AG04450 (cell line): ENCODE measurements at regions not wholly inside any gene's neighbourhood (a gene's known extent, or its start where the extent isn't known, plus 50 kb on each side); places are given as distances from the start of the nearest gene placed in this dataset.
"Not testable (repeated sequence)": the region's sequence is repeated elsewhere in the genome, so short reads cannot be mapped to it uniquely, and the experiment has no call there.

Source experiments
- CTCF ChIA-PET: fragments of 300-600, 350-600 bp; formaldehyde crosslinking; extraction: SDS; loops from one replicate; lab custom pipeline; 2022; ENCODE audit warnings: antibody characterized with exemption, inconsistent platforms; lab: Charles Lee
- POLR2A ChIA-PET: fragments of 350-600 bp; formaldehyde crosslinking; extraction: SDS; loops from one replicate; lab custom pipeline; 2021; ENCODE audit warnings: antibody characterized with exemption, inconsistent platforms; lab: Yijun Ruan, JAX
- DNase-seq: peaks from one replicate; pipeline ENCODE4 v3.0.0-alpha.2; 2011; ENCODE audit warnings: low read depth, low spot score
- H3K27ac ChIP-seq: one replicate; pipeline ENCODE4 v1.5.1; 2012; ENCODE audit warnings: low read depth, low read length, control low read depth
- H3K27me3 ChIP-seq: one replicate; pipeline ENCODE4 v1.6.0; 2012; ENCODE audit warnings: low read length; ENCODE audit not compliant: control insufficient read depth, insufficient read depth
- H3K4me3 ChIP-seq: 2 replicates; pipeline ENCODE4 v1.5.1; 2011; ENCODE audit warnings: mild to moderate bottlenecking, low read depth, low read length, control low read depth
- H3K9me3 ChIP-seq: 2 replicates; pipeline ENCODE4 v1.5.1; 2012; ENCODE audit warnings: low read length; ENCODE audit not compliant: control insufficient read depth, insufficient read depth

GRCh38 chr7:150119966-150120365 lies 203.2 kb upstream of the LRRC61 start:
- H3K27ac ChIP-seq, H3K4me3 ChIP-seq, POLR2A ChIA-PET, DNase-seq, H3K9me3 ChIP-seq, H3K27me3 ChIP-seq, CTCF ChIA-PET: not testable (repeated sequence)

GRCh38 chr7:150125831-150126230 lies 197.3 kb upstream of the LRRC61 start:
- H3K27ac ChIP-seq, H3K27me3 ChIP-seq, CTCF ChIA-PET, H3K9me3 ChIP-seq, POLR2A ChIA-PET, H3K4me3 ChIP-seq, DNase-seq: not testable (repeated sequence)

GRCh38 chr7:150134451-150134850 lies 188.7 kb upstream of the LRRC61 start:
- DNase-seq, H3K4me3 ChIP-seq, POLR2A ChIA-PET, H3K9me3 ChIP-seq, H3K27me3 ChIP-seq, CTCF ChIA-PET, H3K27ac ChIP-seq: not testable (repeated sequence)

GRCh38 chr7:150135620-150136190 lies 187.4 kb upstream of the LRRC61 start:
- H3K9me3 ChIP-seq, H3K4me3 ChIP-seq, POLR2A ChIA-PET, H3K27me3 ChIP-seq, H3K27ac ChIP-seq, DNase-seq, CTCF ChIA-PET: not testable (repeated sequence)

- CTCF ChIA-PET, POLR2A ChIA-PET, H3K27me3 ChIP-seq, DNase-seq, H3K4me3 ChIP-seq, H3K9me3 ChIP-seq, H3K27ac ChIP-seq: not testable (repeated sequence)
Observed at GRCh38 chr7:150139840-150140239, 183.3 kb upstream of the LRRC61 start.

GRCh38 chr7:150141525-150142345 lies 181.4 kb upstream of the LRRC61 start:
- CTCF ChIA-PET, H3K27ac ChIP-seq, H3K27me3 ChIP-seq, POLR2A ChIA-PET, DNase-seq, H3K4me3 ChIP-seq: not testable (repeated sequence)
- H3K9me3 ChIP-seq: peaks cover 10% of the 10 kb centered on the region; the same call in 1 of the 2 replicates

GRCh38 chr7:150146124-150146523 lies 177.0 kb upstream of the LRRC61 start:
- CTCF ChIA-PET, DNase-seq, POLR2A ChIA-PET, H3K27ac ChIP-seq, H3K27me3 ChIP-seq, H3K4me3 ChIP-seq: not testable (repeated sequence)
- peaks cover 10% of the 10 kb centered on the region; the same call in 1 of the 2 replicates for H3K9me3 ChIP-seq

- CTCF ChIA-PET: not testable (repeated sequence)
Observed at GRCh38 chr7:150147524-150147923, 175.6 kb upstream of the LRRC61 start.

GRCh38 chr7:150156015-150156414 lies 167.1 kb upstream of the LRRC61 start:
- H3K27me3 ChIP-seq: not testable (repeated sequence)

More at GRCh38 chr7:150147524-150147923, 175.6 kb upstream of the LRRC61 start:
- H3K27me3 ChIP-seq, H3K27ac ChIP-seq, H3K9me3 ChIP-seq, H3K4me3 ChIP-seq, DNase-seq, POLR2A ChIA-PET: not testable (repeated sequence)

GRCh38 chr7:150158696-150159095 lies 164.5 kb upstream of the LRRC61 start:
- CTCF ChIA-PET, H3K27ac ChIP-seq, H3K27me3 ChIP-seq, POLR2A ChIA-PET, H3K4me3 ChIP-seq, DNase-seq, H3K9me3 ChIP-seq: not testable (repeated sequence)

More at GRCh38 chr7:150156015-150156414, 167.1 kb upstream of the LRRC61 start:
- H3K27ac ChIP-seq, H3K4me3 ChIP-seq, DNase-seq, CTCF ChIA-PET, H3K9me3 ChIP-seq, POLR2A ChIA-PET: not testable (repeated sequence)

GRCh38 chr7:150169515-150169914 lies 153.6 kb upstream of the LRRC61 start:
- CTCF ChIA-PET, POLR2A ChIA-PET, H3K4me3 ChIP-seq: not testable (repeated sequence)

GRCh38 chr7:150169943-150170490 lies 153.1 kb upstream of the LRRC61 start:
- H3K9me3 ChIP-seq, H3K27ac ChIP-seq, H3K4me3 ChIP-seq, CTCF ChIA-PET, POLR2A ChIA-PET, H3K27me3 ChIP-seq, DNase-seq: not testable (repeated sequence)

More at GRCh38 chr7:150169515-150169914, 153.6 kb upstream of the LRRC61 start:
- not testable (repeated sequence) for DNase-seq, H3K9me3 ChIP-seq, H3K27me3 ChIP-seq, H3K27ac ChIP-seq
